Fibroblast of skin of left biceps (primary cell): ENCODE measurements at regions not wholly inside any gene's neighbourhood (a gene's known extent, or its start where the extent isn't known, plus 50 kb on each side); places are given as distances from the start of the nearest gene placed in this dataset.
"Not testable (repeated sequence)": the region's sequence is repeated elsewhere in the genome, so short reads cannot be mapped to it uniquely, and the experiment has no call there.

Experiments used
- DNase-seq, 2 experiments: peaks; one replicate each; pipeline ENCODE4 v3.0.0-alpha.2; 2013; ENCODE audit warnings: low read depth in 2 of 2

GRCh38 chr6:55052846-55053245 lies 121.5 kb upstream of the HCRTR2 start:
- DNase-seq, result no peak

- no peak for DNase-seq
Measured at GRCh38 chr6:55058682-55059081, 115.6 kb upstream of the HCRTR2 start.

GRCh38 chr6:55064711-55065420 lies 109.4 kb upstream of the HCRTR2 start:
- DNase-seq, result no peak

GRCh38 chr6:55069132-55069781 lies 105.1 kb upstream of the HCRTR2 start:
- DNase-seq, result peak; percentile 19 to 35

- DNase-seq, result no peak
Measured at GRCh38 chr6:55082021-55082420, 92.3 kb upstream of the HCRTR2 start.

GRCh38 chr6:55088011-55088410 lies 86.3 kb upstream of the HCRTR2 start:
- DNase-seq, result not testable (repeated sequence)

- DNase-seq, result no peak
Measured at GRCh38 chr6:55088902-55089301, 85.4 kb upstream of the HCRTR2 start.

GRCh38 chr6:55089325-55089724 lies 85.0 kb upstream of the HCRTR2 start:
- DNase-seq, result no peak

GRCh38 chr6:55100686-55101085 lies 73.6 kb upstream of the HCRTR2 start:
- no peak for DNase-seq

GRCh38 chr6:55101157-55101556 lies 73.2 kb upstream of the HCRTR2 start:
- no peak for DNase-seq

GRCh38 chr6:55108134-55109130 lies 65.9 kb upstream of the HCRTR2 start:
- peak in 1 of 2 experiments; percentile 7 for DNase-seq

GRCh38 chr6:55117267-55117666 lies 57.0 kb upstream of the HCRTR2 start:
- no peak for DNase-seq

GRCh38 chr6:55124241-55124640 lies 50.1 kb upstream of the HCRTR2 start:
- not testable (repeated sequence) for DNase-seq
